GM18502 (cell line): ENCODE measurements at regions not wholly inside any gene's neighbourhood (a gene's known extent, or its start where the extent isn't known, plus 50 kb on each side); places are given as distances from the start of the nearest gene placed in this dataset.
"Not testable (repeated sequence)": the region's sequence is repeated elsewhere in the genome, so short reads cannot be mapped to it uniquely, and the experiment has no call there.

Experiments used
- ATAC-seq: cut with Tn5 transposase; IDR thresholded peaks from one replicate; pipeline ENCODE4 v1.9.1; 2021; ENCODE audit warnings: mild to moderate bottlenecking; ENCODE audit not compliant: unreplicated experiment, poor library complexity

DNA sequence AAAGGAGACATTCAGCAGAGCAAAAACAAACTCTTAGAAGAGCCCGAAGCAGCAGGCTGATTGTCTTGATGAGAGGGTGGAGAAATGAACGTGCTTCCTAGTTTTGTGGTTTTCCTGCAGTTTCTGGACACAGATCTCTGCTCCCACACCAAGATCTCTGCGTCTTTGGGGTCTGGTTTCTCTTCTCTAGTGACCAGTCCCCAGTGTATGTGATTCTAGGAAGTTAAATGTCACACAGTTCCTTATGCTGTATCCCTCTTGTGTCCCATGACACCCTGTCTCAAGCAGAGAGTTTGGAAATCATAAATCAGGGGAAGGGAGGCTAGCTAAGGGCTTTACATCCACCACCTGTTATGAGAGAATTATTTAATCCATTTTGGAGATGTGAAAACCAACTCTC lies 55.4 kb upstream of the KLF14 start:
- ATAC-seq = no peak

- no peak for ATAC-seq
Observed at GRCh38 chr7:130791746-130792145, 57.7 kb upstream of the KLF14 start.

DNA sequence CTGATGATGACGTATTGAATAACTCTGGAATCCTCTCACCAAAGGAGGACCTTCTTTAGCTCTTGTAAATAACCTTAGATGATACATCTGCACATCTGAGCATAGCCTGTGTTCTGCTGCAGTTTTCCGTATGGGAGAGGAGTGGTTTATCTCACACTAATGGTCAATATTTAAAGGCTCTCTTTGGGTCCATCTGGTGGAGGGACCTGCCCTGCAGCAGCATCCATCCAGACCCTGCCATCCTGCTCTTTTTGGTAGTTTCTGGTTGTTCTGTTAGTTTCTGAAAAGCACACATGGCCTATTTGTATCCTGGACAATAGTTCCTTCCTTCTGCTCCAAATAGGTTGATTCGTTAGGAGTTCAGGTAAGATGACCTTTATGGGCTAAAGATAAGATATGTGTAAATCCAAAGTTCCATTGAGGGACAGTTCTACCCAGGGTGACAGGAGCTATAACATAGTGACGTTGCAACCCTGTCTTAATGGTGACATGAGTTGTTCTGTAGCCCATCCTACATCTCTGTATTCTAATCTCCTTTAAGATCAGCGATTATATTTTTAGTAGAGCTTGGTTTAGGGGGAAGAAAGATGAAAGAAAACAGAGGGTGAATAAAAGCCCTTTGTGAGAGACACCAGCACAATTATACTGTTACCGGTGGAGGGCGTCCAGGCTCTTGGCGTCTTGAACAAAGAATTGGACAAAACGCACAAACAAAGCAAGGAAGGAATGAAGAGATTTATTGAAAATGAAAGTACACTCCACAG lies 60.0 kb upstream of the KLF14 start:
- no peak for ATAC-seq

- ATAC-seq = no peak
Observed at GRCh38 chr7:130794619-130794922, 60.6 kb upstream of the KLF14 start.

DNA sequence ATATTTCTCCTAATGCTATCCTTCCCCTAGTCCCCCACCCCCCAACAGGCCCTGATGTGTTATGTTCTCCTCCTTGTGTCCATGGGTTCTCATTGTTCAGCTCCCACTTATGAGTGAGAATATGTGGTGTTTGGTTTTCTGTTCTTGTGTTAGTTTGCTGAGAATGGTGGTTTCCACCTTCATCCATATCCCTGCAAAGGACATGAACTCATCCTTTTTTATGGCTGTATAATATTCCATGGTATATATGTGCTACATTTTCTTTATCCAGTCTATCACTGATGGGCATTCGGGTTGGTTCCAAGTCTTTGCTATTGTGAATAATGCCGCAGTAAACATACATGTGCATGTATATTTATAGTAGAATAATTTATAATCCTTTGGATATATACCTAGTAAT lies 62.4 kb upstream of the KLF14 start:
- not testable (repeated sequence) for ATAC-seq

DNA sequence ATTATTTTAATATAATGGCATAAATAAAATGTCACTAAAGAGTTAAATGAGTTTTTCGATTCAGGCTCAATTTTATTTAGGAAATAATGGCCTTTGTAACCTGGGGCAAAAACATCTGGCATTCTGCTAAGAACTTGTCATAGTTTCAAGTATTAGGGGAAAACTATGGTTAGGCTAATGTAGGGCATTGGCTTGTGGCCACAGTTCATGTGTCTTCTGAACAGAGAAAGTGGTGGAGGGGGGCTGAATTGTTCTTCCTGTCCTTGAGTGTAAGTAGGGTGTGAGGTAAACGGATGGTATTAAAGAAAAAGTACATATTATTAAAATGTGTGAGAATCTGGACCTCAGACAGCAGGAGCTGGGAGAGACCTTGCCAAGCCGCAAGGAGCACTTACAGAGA lies 69.1 kb upstream of the KLF14 start:
- no peak for ATAC-seq

GRCh38 chr7:130804220-130804619 lies 70.2 kb upstream of the KLF14 start:
- ATAC-seq = no peak

DNA sequence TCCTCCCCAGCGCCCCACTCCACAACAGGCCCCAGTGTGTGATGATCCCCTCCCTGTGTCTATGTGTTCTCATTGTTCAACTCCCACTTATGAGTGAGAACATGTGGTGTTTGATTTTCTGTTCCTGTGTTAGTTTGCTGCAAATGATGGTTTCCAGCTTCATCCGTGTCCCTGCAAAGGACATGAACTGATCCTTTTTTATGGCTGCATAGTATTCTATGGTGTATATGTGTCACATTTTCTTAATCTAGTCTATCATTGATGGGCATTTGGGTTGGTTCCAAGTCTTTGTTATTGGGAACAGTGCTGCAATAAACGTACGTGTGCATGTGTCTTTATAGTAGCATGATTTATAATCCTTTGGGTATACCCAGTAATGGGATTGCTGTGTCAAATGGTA lies 78.8 kb upstream of the KLF14 start:
- ATAC-seq = not testable (repeated sequence)

GRCh38 chr7:130814778-130815335 lies 80.8 kb upstream of the KLF14 start:
- ATAC-seq = no peak

- ATAC-seq = no peak
Observed at GRCh38 chr7:130818056-130818455, 84.0 kb upstream of the KLF14 start.

DNA sequence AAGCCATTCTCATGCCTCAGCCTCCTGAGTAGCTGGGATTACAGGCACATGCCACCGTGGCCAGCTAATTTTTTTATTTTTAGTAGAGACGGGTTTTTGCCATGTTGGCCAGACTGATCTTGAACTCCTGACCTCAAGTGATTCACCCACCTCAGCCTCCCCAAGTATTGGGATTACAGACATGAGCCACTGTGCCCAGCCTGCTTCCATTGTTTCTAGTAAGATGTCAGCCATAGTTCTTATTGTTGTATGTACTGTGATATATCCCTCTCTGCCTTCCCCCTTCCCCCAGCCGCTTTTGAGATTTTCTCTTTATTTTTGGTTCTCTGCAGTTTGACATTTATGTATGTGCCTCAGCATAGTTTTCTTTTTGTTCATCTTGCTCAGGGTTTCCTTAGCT lies 87.9 kb upstream of the KLF14 start:
- no peak for ATAC-seq

- no peak for ATAC-seq
Observed at GRCh38 chr7:130822642-130823041, 88.6 kb upstream of the KLF14 start.

GRCh38 chr7:130823060-130823459 lies 89.1 kb upstream of the KLF14 start:
- ATAC-seq = no peak

- no peak for ATAC-seq
Observed at GRCh38 chr7:130825819-130826218, 91.8 kb upstream of the KLF14 start.

- ATAC-seq = no peak
Observed at GRCh38 chr7:130829415-130829814, 95.4 kb upstream of the KLF14 start.

GRCh38 chr7:130831322-130831721 lies 97.3 kb upstream of the KLF14 start:
- ATAC-seq = no peak

DNA sequence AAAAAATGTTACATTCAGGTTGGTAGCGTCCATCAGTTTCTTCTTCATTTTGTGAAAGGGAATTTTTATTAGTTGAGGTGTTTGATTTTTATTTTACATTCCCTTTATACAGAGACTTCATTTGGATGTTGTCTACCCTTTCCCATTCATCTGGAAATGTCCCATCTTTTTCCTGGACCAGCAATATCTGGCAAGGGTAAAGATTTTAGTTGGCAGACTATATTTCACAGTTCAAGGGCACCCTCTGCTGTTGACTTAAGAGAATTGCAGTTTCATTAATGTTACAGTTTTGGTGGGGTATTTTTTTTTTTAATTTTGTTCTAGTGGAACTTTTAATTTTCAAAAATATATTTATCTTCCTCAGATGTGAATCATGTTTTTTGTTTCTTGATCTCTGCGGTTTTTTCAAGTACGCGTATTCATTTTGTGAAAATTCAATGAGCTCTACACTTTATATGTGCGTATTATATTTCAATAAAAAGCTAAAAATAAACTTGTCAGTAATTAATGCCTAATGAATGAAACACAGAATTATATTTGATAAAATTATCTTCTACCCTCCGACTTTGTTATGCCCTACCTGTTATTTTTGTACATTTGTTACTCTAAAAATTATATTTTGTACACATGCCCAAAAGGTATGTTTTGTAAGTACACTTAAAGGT lies 97.9 kb upstream of the KLF14 start:
- ATAC-seq = no peak

- ATAC-seq = no peak
Observed at GRCh38 chr7:130838738-130839137, 104.7 kb upstream of the KLF14 start.

GRCh38 chr7:130840599-130840998 lies 106.6 kb upstream of the KLF14 start:
- no peak for ATAC-seq

DNA sequence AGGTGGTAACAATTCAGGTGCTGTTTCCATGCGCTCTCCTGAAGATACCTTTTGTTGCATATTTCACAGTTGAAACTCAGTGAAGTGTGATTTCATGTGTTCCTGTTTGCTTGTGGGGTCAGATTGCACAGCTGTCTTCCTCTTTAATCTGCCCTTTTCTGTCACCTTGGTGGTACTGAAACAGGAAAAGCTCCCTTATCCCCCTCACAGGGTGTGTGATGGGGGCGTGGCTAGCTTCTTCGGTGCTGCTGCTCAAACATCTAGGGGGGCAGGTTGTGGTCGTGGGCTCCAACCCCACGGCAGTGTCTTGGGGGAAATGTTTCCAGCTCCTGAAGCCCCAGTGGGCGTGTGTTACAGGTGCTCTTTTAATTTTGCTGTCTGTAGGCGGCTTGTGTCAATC lies 107.4 kb upstream of the KLF14 start:
- ATAC-seq = no peak

DNA sequence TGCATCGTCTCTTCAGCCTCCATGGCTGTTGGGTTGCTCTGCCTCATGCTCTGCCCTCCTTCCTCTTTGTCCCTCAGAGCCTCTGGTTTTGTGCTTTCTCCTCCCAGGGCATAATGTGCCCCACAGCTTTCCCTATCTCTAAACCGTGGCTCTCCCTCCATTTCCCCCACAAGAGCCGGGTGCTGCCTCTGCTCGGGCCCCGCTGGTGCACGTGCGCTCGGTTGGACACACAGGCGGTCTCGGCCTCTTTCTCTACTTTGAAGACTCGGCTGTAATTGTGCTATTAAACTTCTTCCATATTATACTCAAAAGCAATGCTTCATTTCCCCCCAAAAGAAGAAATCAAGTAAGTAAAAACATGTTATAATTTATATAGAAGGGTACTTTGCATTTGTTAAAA lies 109.7 kb upstream of the KLF14 start:
- ATAC-seq = no peak
